ENCODE measurements at regions not wholly inside any gene's neighbourhood (a gene's known extent, or its start where the extent isn't known, plus 50 kb on each side); places are given as distances from the start of the nearest gene placed in this dataset.

DNA sequence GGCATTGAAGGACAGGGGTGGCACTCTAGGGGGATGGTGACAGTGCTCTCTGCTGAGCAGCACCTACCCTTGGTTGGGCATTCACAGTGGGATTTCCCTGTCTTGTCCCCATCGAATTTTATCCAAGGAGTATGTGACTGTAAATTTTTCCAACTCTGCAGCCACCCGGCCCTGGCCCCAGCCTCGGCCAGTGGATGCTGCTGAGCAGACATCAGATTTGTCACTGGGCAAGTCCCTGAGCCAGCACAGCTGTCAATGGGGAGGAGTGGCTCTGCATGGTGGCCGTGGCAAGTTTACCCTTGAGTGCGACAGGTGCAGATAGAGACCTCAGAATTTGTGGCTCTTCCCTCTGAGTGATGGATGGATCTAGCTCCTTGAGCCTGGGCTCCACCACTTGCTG, 240.2 kb upstream of the CSF3R start:
- Histone ChIP-seq H3K27me3 (peaks cover 8% of the 10 kb centered on the region), H3K4me3 (no peak overlapping the region), H3K27ac (no peak overlapping the region), H3K36me3 (no peaks in the 10 kb centered on the region), H3K9me3 (no peaks in the 10 kb centered on the region), H3K4me1 (no peaks in the 10 kb centered on the region)
- intact Hi-C loops (cut with DNase I; ENCODE audit: low total_unique reads) (no loop called here), in situ Hi-C loops (cut with MboI; ENCODE audit: low pct_ligation_motif_present in 1 of 4, low pct_unique_long_range_greater_than_20kb in 1 of 4, low sequenced_read_pairs in 3 of 4) (loop anchor here in 1 of 4 donors (25.0 kb wide), 1 partner anchor 714 kb away; no protein-coding TSS in a partner anchor)
- WGBS, 2 donors (ENCODE audit: low coverage in 1 of 2): 56% methylated on average over 5 of the region's 5 CpGs; no CpG with 5 or more reads in 1 of the 2 donors
- no peak for DNase-seq
- TF ChIP-seq POLR2A (IDR thresholded peaks at IDR 0.05): no peak
- no peak for TF ChIP-seq EP300 (IDR thresholded peaks at IDR 0.05; ENCODE audit: low read depth)
- TF ChIP-seq POLR2AphosphoS5 (IDR thresholded peaks at IDR 0.05): no peak
- TF ChIP-seq CTCF (IDR thresholded peaks at IDR 0.05): no peak

DNA sequence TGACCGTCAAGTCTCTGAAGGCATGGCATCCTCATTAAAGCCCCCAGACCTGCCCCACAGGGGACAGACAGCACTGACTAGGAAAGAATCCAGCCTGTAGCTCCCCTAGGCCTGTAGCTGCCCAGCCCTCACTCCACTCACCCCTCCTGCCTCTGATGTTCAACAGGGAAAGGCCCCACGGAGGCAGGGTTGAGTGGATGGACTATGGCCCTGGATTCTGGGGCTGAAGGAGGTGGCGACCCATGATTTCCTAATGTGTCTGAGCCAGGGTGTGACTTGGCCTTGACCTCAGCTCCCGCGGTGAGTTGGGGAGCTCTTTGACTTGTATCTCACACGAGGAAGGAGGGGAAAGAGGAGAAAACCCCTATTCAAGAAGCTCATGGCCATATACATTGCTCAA, 238.5 kb upstream of the CSF3R start:
- Histone ChIP-seq H3K36me3 (no peaks in the 10 kb centered on the region), H3K4me3 (no peak overlapping the region), H3K4me1 (no peaks in the 10 kb centered on the region), H3K9me3 (no peaks in the 10 kb centered on the region), H3K27me3 (peaks cover 8% of the 10 kb centered on the region), H3K27ac (no peak overlapping the region)
- intact Hi-C loops (cut with DNase I; ENCODE audit: low total_unique reads): no loop called here
- no peak for DNase-seq
- in situ Hi-C loops (cut with MboI; ENCODE audit: low pct_ligation_motif_present in 1 of 4, low pct_unique_long_range_greater_than_20kb in 1 of 4, low sequenced_read_pairs in 3 of 4): loop anchor here in 1 of 4 donors (25.0 kb wide), 1 partner anchor 716 kb away; no protein-coding TSS in a partner anchor
- 61% methylated on average over 6 of the region's 6 CpGs; no CpG with 5 or more reads in 1 of the 2 donors for WGBS, 2 donors (ENCODE audit: low coverage in 1 of 2)
- TF ChIP-seq CTCF (IDR thresholded peaks at IDR 0.05) (no peak), POLR2A (IDR thresholded peaks at IDR 0.05) (no peak), POLR2AphosphoS5 (IDR thresholded peaks at IDR 0.05) (no peak), EP300 (IDR thresholded peaks at IDR 0.05; ENCODE audit: low read depth) (no peak)

DNA sequence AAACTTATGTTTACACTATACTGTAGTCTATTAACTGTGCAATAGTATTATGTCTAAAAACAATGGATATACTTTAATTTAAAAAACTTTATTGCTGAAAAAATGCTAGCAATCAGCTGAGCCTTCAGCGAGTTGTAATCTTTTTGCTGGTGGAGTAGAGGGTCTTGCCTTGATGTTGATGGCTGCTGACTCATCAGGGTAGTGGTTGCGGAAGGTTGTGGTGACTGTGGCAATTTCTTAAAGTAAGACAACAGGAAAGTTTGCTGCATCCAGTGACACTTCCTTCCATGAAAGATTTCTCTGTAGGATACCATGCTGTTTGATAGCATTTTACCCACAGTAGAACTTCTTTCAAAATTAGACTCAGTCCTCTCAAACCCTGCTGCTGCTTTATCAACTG, 234.7 kb upstream of the CSF3R start:
- H3K27me3 ChIP-seq: peaks cover 22% of the 10 kb centered on the region
- in situ Hi-C loops (cut with MboI; ENCODE audit: low pct_ligation_motif_present in 1 of 4, low pct_unique_long_range_greater_than_20kb in 1 of 4, low sequenced_read_pairs in 3 of 4): loop anchor here in 1 of 4 donors (25.0 kb wide), 1 partner anchor 720 kb away; no protein-coding TSS in a partner anchor
- DNase-seq: no peak
- no peaks in the 10 kb centered on the region for H3K9me3 ChIP-seq
- H3K27ac ChIP-seq: no peak overlapping the region
- no peaks in the 10 kb centered on the region for H3K36me3 ChIP-seq
- WGBS, 2 donors (ENCODE audit: low coverage in 1 of 2): 22 to 58% methylated on average over 1 to 2 of the region's 2 CpGs
- intact Hi-C loops (cut with DNase I; ENCODE audit: low total_unique reads): no loop called here
- TF ChIP-seq POLR2A (IDR thresholded peaks at IDR 0.05) (no peak), EP300 (IDR thresholded peaks at IDR 0.05; ENCODE audit: low read depth) (no peak), CTCF (IDR thresholded peaks at IDR 0.05) (no peak), POLR2AphosphoS5 (IDR thresholded peaks at IDR 0.05) (no peak)
- no peak overlapping the region for H3K4me3 ChIP-seq
- H3K4me1 ChIP-seq: no peaks in the 10 kb centered on the region

DNA sequence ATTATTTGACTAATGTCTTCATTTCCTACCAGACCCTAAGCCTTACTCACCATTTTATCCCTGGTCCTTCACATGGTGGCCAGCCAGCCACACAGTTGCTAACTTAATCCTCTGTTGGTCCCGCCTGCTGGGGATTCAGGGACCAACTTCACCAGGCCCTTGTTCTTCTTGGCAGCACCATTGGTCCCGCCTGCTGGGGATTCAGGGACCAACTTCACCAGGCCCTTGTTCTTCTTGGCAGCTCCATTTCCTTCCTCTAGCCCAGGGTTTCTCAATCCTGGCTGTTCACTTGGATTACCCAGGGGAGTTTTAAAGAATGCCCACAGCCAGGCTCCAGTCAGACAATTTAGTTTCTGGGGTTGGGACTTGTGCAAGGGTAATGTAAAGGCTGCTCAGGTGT, 233.1 kb upstream of the CSF3R start:
- no peaks in the 10 kb centered on the region for H3K4me1 ChIP-seq
- intact Hi-C loops (cut with DNase I; ENCODE audit: low total_unique reads): no loop called here
- H3K27me3 ChIP-seq: peaks cover 31% of the 10 kb centered on the region
- no peaks in the 10 kb centered on the region for H3K9me3 ChIP-seq
- no peak for TF ChIP-seq POLR2AphosphoS5 (IDR thresholded peaks at IDR 0.05)
- no peaks in the 10 kb centered on the region for H3K36me3 ChIP-seq
- WGBS, 2 donors (ENCODE audit: low coverage in 1 of 2): 74 to 80% methylated on average over 1 to 2 of the region's 2 CpGs
- H3K4me3 ChIP-seq: no peak overlapping the region
- no peak overlapping the region for H3K27ac ChIP-seq
- in situ Hi-C loops (cut with MboI; ENCODE audit: low pct_ligation_motif_present in 1 of 4, low pct_unique_long_range_greater_than_20kb in 1 of 4, low sequenced_read_pairs in 3 of 4): loop anchor here in 1 of 4 donors (25.0 kb wide), 1 partner anchor 722 kb away; no protein-coding TSS in a partner anchor
- no peak for DNase-seq

DNA sequence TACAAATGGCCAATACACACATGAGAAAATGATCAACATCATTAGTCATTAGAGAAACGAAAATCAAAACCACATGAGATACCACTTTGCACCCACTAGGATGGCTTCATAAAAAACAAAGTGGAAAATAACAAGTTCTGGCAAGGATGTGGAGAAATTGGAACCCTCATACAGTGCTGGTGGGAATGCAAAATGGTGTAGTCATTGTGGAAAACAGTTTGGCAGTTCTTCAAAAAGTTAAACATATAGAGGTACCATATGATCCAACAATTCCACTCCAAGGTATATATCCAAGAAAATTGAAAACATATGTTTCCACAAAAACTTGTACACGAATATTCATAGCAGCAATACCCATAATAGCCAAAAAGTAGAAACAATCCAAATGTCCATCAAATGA, 231.6 kb upstream of the CSF3R start:
- DNase-seq: no peak
- in situ Hi-C loops (cut with MboI; ENCODE audit: low pct_ligation_motif_present in 1 of 4, low pct_unique_long_range_greater_than_20kb in 1 of 4, low sequenced_read_pairs in 3 of 4) (loop anchor here in 1 of 4 donors (25.0 kb wide), 1 partner anchor 723 kb away; no protein-coding TSS in a partner anchor), intact Hi-C loops (cut with DNase I; ENCODE audit: low total_unique reads) (no loop called here)
- TF ChIP-seq POLR2AphosphoS5 (IDR thresholded peaks at IDR 0.05) (no peak), EP300 (IDR thresholded peaks at IDR 0.05; ENCODE audit: low read depth) (no peak), CTCF (IDR thresholded peaks at IDR 0.05) (no peak), POLR2A (IDR thresholded peaks at IDR 0.05) (no peak)
- Histone ChIP-seq H3K4me1 (no peaks in the 10 kb centered on the region), H3K4me3 (no peak overlapping the region), H3K27me3 (peaks cover 46% of the 10 kb centered on the region), H3K36me3 (no peaks in the 10 kb centered on the region), H3K27ac (no peak overlapping the region), H3K9me3 (no peaks in the 10 kb centered on the region)
- 40 to 45% methylated on average over 2 of the region's 2 CpGs for WGBS, 2 donors (ENCODE audit: low coverage in 1 of 2)

Data from transverse colon (tissue), 4 donors.